Thyroid gland (tissue), 4 donors: ENCODE measurements at regions not wholly inside any gene's neighbourhood (a gene's known extent, or its start where the extent isn't known, plus 50 kb on each side); places are given as distances from the start of the nearest gene placed in this dataset.

ENCODE experiments used
- DNase-seq, 2 donors: peaks; one replicate each; pipeline ENCODE4 v3.0.0-alpha.2; 2019
- H3K27ac ChIP-seq, 3 donors: fragments of 200-600 bp; sonication (generic); 1 replicate in 2 of 3; 2 replicates in 1 of 3; pipeline ENCODE4 v1.5.1; 2016 to 2019; ENCODE audit warnings: mild to moderate bottlenecking in 1 of 3, moderate library complexity in 1 of 3
- H3K27me3 ChIP-seq: fragments of 200-600 bp; sonication (generic); one replicate; pipeline ENCODE4 v1.5.1; 2019
- H3K36me3 ChIP-seq, 2 donors: fragments of 200-600 bp; sonication (generic); one replicate each; pipeline ENCODE4 v1.5.1; 2016 to 2019
- H3K4me1 ChIP-seq, 2 donors: fragments of 200-600 bp; sonication (generic); one replicate each; pipeline ENCODE4 v1.5.1; 2017 to 2019
- H3K4me3 ChIP-seq, 3 donors: fragments of 200-600 bp; sonication (generic); replicated peaks in 1 of 3; 1 replicate in 2 of 3; 2 replicates in 1 of 3; pipeline ENCODE4 v1.5.1; 2016; ENCODE audit warnings: mild to moderate bottlenecking in 1 of 3
- H3K9me3 ChIP-seq: fragments of 200-600 bp; sonication (generic); one replicate; pipeline ENCODE4 v1.5.1; 2017
- CTCF ChIP-seq, 6 experiments: fragments of 200-600 bp in 3 of 6; fragments of 450-650 bp in 3 of 6; sonication (generic) in 3 of 6; IDR thresholded peaks; one replicate each; pipeline ENCODE4 v1.5.1; 2016 to 2019; ENCODE audit warnings: antibody characterized with exemption in 6 of 6, mild to moderate bottlenecking in 2 of 6, inconsistent platforms in 1 of 6, moderate library complexity in 1 of 6
- POLR2A ChIP-seq, 2 donors: fragments of 450-650 bp; IDR thresholded peaks; one replicate each; pipeline ENCODE4 v1.6.1; 2017; ENCODE audit warnings: antibody characterized with exemption in 2 of 2, mild to moderate bottlenecking in 2 of 2, moderate library complexity in 1 of 2
- WGBS, 2 donors: methylation state at CpG; one replicate each; pipeline ENCODE4 v1.1.5; 2017; 5-methylcytosine and 5-hydroxymethylcytosine counted together
- intact Hi-C: fragments of 100-400 bp; cut with DNase I; formaldehyde crosslinking; loops from one replicate; pipeline ENCODE4 v1.15.1; 2023

GRCh38 chr4:152044331-152045036 is 283.7 kb upstream of the GATB start:
- no peak overlapping the region for H3K4me3 ChIP-seq
- no peaks in the 10 kb centered on the region for H3K27me3 ChIP-seq
- TF ChIP-seq POLR2A (IDR thresholded peaks at IDR 0.05) (no peak), CTCF (IDR thresholded peaks at IDR 0.05) (no peak)
- no peak for DNase-seq
- 81 to 86% methylated on average over 9 of the region's 9 CpGs for WGBS, 2 donors
- no peak overlapping the region for H3K27ac ChIP-seq
- H3K36me3 ChIP-seq, result no peaks in the 10 kb centered on the region
- intact Hi-C loops, result loop anchor here (5.0 kb wide), 1 partner anchor 343 kb away; no protein-coding TSS in a partner anchor
- peaks cover 3 to 11% of the 10 kb centered on the region in 2 donors for H3K4me1 ChIP-seq
- H3K9me3 ChIP-seq, result no peaks in the 10 kb centered on the region

DNA sequence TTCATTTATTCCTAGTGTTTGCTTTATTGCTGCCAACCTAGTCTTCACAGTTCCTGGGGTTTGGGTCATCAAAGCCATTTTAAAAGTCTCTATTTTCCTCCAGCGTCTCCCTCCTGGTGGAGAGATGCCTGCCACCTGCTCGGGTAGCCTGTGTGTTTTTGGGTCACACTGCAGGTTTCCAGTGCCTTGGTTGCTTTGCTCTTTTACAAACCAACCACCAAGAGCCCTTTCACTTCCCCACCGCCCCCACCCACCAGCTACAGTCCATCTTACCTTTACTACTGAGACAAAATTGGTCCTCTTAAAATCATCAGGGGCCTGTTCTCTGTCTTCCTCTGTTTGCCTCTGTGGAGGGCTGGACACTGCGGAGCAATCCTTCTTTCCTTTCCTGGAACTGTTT is 280.5 kb upstream of the GATB start:
- TF ChIP-seq POLR2A (IDR thresholded peaks at IDR 0.05) (no peak), CTCF (IDR thresholded peaks at IDR 0.05) (no peak)
- no peak for DNase-seq
- Histone ChIP-seq H3K27me3 (no peaks in the 10 kb centered on the region), H3K4me1 (peaks cover 3 to 11% of the 10 kb centered on the region in 2 donors), H3K36me3 (no peaks in the 10 kb centered on the region), H3K9me3 (no peaks in the 10 kb centered on the region), H3K4me3 (no peak overlapping the region), H3K27ac (no peak overlapping the region)
- intact Hi-C loops, result no loop called here
- 84 to 87% methylated on average over 4 of the region's 4 CpGs for WGBS, 2 donors

GRCh38 chr4:152039691-152040090 is 278.9 kb upstream of the GATB start:
- intact Hi-C loops, result no loop called here
- no peak for DNase-seq
- no peaks in the 10 kb centered on the region for H3K9me3 ChIP-seq
- TF ChIP-seq POLR2A (IDR thresholded peaks at IDR 0.05), result no peak
- no peak for TF ChIP-seq CTCF (IDR thresholded peaks at IDR 0.05)
- H3K27ac ChIP-seq, result no peak overlapping the region
- no peaks in the 10 kb centered on the region for H3K27me3 ChIP-seq
- H3K36me3 ChIP-seq, result no peaks in the 10 kb centered on the region
- no peaks in the 10 kb centered on the region for H3K4me1 ChIP-seq
- 94 to 95% methylated on average over 5 of the region's 5 CpGs for WGBS, 2 donors
- H3K4me3 ChIP-seq, result no peak overlapping the region

DNA sequence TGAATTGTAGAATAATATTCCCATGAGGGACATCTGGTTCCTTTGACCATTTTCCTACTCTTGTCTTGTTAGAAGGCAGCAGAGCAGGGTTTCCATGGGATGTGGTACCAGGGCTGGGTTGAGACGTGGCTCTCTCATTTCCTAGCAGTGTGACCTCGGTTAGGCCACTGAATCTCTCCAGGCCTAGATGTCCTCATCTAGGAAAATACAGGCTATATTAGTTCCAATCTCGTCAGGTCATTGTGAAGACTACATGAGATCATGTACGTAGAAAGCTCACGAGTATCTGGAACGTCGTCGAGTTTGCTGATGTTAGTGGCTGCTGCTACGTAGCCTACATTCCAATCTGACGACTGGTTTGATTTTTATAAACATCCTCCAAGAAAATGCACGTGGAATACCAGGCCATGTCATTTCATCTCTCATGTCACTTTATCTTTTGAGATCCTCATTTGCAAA is 278.2 kb upstream of the GATB start:
- intact Hi-C loops, result no loop called here
- Histone ChIP-seq H3K9me3 (no peaks in the 10 kb centered on the region), H3K27ac (no peak overlapping the region), H3K4me3 (no peak overlapping the region), H3K4me1 (no peaks in the 10 kb centered on the region), H3K36me3 (no peaks in the 10 kb centered on the region), H3K27me3 (no peaks in the 10 kb centered on the region)
- DNase-seq, result no peak
- TF ChIP-seq POLR2A (IDR thresholded peaks at IDR 0.05) (no peak), CTCF (IDR thresholded peaks at IDR 0.05) (no peak)
- WGBS, 2 donors, result 79 to 89% methylated on average over 11 of the region's 11 CpGs

DNA sequence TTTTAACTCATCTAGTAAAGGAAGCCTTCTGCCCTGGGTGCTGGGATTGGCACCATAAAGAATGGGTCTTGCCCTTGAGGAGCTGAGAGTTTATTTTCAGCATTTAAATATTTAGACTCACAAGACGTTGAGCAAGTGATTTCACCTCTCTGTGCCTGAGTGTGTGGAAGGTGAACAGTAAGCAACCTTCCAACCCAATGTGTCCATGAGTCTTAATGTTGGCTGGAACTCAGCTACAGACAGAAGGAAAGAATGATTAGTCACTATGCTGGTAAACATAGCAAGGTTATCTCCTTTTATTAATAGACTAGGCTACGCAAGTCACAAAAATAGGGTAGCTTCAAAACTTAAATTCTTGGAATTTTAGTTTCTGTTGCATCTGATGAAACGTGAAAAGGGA is 277.4 kb upstream of the GATB start:
- Histone ChIP-seq H3K9me3 (no peaks in the 10 kb centered on the region), H3K4me3 (no peak overlapping the region), H3K27ac (no peak overlapping the region), H3K27me3 (no peaks in the 10 kb centered on the region), H3K4me1 (no peaks in the 10 kb centered on the region), H3K36me3 (no peaks in the 10 kb centered on the region)
- no peak for TF ChIP-seq POLR2A (IDR thresholded peaks at IDR 0.05)
- TF ChIP-seq CTCF (IDR thresholded peaks at IDR 0.05), result no peak
- 89% methylated on average over 3 of the region's 3 CpGs for WGBS, 2 donors
- no peak for DNase-seq
- intact Hi-C loops, result no loop called here
